ENCODE measurements at regions not wholly inside any gene's neighbourhood (a gene's known extent, or its start where the extent isn't known, plus 50 kb on each side); places are given as distances from the start of the nearest gene placed in this dataset.
"Not testable (repeated sequence)": the region's sequence is repeated elsewhere in the genome, so short reads cannot be mapped to it uniquely, and the experiment has no call there.

DNA sequence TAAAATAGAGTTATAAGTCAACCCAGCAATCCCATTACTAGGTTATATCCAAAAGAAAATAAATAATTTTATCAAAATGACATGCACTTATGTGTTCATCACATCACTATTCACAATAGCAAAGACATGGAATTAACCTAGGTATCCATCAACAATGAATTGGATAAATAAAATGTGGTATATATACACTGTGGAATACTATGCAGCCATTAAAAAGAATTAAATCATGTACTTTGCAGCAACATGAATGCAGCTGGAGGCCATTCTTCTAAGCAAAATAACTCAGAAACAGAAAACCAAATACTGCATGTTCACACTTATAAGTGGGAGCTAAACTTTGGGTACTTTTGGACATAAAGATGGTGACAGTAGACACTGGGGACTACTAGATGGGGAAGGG is 626.0 kb downstream of the ADCYAP1 start:
- no peak overlapping the region for H3K4me3 ChIP-seq (ENCODE audit: low read depth, low read length)

DNA sequence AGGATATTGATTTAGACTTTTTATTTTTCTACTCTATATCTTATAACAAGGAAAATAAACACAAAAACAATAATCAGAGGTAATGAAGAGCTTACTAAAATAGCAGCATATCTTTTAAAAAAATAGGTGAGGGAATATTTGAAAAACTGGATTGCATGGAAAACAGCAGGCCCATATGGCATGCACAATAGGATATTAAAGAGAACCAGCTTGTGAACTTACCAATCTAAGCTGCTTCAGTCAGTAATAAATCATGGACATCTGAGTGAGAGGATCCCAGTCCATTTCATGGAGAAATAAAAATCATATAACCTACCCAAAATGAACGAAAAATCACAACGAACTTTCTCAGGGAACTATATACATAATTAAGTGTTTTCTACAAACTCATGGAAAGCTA is 634.6 kb downstream of the ADCYAP1 start:
- no peak overlapping the region for H3K4me3 ChIP-seq (ENCODE audit: low read depth, low read length)

DNA sequence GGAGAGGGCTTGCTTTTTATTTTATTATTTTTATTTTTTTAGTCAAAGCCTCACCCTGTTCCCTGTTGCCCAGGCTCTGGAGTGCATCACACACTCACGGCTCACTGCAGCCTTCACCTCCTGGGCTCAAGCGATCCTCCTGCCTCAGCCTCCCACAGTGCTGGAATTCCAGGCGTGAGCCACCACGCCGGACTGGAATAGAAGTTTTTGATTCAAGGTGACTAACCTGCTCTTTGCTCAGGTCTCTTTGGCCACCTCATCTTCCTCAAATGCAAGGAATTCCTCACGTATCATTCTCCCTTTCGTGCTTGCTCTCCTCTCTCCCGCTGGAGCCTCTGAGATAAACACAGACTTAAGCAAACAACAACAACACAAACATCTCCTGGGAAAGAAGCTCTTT is 636.8 kb downstream of the ADCYAP1 start:
- no peak overlapping the region for H3K4me3 ChIP-seq (ENCODE audit: low read depth, low read length)

DNA sequence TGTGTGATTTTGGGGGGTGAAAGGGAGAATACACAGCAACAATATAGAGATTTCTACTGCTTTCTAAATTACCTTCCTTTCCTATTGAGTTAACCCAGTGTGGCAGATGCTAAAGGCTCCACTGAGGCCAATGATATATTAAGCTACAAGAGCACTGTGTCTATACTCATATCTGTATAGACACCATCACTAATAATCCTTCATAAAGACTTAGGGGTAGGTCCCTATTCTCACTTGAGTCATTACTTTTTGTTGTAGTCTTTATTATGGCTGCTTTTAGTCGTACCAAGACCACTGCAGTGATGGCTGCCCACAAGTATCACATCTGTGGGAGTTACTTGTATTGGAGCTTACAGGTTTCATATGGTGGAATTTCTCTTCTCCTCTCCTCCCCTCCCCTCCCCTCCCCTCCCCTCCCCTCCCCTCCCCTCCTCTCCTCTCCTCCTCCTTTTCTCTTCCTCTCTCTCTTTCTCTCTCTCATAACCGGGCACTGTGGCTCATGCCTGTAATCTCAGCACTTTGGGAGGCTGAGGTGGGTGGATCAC is 637.6 kb downstream of the ADCYAP1 start:
- H3K4me3 ChIP-seq (ENCODE audit: low read depth, low read length) = no peak overlapping the region

DNA sequence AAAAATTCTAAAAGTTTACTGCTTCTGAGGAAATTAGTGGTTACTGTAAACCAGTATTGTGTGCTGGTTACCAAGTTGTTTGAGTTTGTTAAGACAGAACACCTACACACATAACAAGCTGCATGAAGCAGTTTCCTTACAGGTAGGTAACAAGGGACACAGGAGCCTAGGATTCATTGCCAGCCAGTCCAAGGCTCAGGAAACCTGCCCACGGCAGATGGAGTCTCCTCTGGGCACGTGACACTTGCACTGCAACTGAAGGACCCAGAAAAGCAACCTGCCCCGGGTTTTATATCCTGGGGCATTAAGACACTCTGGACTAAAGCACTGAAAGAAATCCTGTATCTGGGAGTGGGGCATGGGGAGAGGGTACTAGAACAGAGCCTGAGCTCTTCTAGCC is 639.3 kb downstream of the ADCYAP1 start:
- H3K4me3 ChIP-seq (ENCODE audit: low read depth, low read length) = no peak overlapping the region

DNA sequence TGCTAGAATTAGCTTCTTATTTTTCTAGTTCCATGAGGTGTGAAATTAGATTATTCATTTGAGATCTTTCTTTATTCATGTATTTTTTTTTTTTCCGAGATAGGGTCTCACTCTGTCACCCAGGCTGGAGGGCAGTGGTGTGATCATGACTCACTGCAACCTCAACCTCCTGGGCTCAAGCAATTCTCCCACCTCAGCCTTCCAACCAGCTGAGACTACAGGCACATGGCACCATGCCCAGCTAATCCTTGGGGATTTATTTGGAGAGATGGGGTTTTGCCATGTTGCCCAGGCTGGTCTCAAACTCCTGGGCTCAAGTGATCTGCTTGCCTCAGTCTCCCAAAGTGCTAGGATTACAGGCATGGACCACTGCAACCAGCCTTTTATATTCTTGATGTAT is 653.0 kb downstream of the ADCYAP1 start:
- H3K4me3 ChIP-seq (ENCODE audit: low read depth, low read length) = not testable (repeated sequence)

DNA sequence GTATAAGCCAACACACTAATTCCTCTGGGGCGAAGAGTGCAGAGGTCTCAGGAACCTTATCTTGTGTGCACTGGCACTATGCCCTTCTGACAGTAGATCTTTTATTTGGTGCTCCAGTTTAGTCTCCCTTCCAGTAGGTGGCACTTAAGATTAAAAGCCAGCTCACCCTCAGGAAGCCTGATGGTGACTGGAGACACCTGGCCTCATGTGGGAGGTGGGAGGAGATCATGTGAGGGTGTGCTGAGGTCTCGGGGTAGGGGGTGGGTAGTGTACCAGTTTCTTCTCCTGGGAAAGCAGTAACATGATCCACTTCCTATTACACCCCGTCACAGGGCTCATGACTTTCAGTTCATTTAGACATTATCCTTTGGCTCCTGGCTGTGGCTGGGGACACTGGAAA is 654.9 kb downstream of the ADCYAP1 start:
- H3K4me3 ChIP-seq (ENCODE audit: low read depth, low read length) = no peak overlapping the region

DNA sequence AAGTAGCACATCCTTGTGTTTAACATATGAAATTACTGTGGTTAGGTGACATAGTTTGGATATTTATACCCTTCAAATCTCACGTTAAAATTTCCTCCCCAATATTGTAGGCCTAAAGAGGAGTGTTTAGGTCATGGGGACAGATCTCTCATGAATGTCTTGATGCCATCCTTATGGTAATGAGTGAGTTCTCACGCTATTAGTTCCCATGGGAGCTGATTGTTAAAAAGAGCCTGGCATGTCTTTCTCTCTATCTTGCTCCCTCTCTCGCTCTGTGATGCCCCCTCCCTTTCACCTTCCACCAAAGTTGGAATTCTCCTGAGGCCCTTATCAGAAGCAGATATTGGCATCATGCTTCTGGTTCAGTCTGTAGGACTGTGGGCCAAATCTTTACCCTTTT is 660.1 kb downstream of the ADCYAP1 start:
- H3K4me3 ChIP-seq (ENCODE audit: low read depth, low read length) = no peak overlapping the region

DNA sequence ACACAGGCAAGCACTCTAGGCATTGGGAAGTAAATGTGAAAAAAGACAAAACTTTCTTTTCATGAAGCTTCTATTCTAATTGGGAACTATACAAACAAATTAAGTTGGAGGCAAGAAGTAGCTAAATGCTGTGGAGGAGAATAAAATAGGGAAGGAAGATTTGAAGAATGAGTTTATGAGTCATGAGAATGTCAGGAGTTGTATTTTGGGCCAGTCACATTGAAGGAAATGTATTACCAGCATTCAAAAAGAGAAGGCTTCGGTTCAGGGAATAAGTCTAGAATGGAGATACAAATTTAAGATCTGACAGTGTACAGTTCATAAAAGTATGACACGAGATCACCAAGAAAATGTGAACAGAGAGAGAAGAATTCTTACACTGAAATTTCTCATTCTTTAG is 666.5 kb downstream of the ADCYAP1 start:
- H3K4me3 ChIP-seq (ENCODE audit: low read depth, low read length) = no peak overlapping the region

DNA sequence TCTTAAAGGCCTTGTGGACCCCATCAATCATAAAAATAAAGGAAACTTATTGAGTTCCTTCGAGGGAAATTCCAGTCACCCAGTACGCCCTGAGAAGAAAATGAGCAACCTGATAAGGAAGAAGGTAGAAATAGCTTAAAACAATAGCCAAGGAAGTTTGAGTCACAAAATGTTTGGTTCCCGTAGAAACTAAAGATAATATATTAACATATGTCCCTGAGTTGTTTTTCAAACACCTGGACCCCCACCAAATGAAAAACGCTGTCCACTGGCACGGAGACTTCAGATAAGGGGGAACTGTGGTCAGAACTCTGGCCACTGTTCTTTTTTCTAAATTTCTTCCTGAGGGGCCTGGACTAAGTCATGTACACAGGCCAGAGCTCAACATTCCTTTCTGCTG is 669.1 kb downstream of the ADCYAP1 start:
- no peak overlapping the region for H3K4me3 ChIP-seq (ENCODE audit: low read depth, low read length)

DNA sequence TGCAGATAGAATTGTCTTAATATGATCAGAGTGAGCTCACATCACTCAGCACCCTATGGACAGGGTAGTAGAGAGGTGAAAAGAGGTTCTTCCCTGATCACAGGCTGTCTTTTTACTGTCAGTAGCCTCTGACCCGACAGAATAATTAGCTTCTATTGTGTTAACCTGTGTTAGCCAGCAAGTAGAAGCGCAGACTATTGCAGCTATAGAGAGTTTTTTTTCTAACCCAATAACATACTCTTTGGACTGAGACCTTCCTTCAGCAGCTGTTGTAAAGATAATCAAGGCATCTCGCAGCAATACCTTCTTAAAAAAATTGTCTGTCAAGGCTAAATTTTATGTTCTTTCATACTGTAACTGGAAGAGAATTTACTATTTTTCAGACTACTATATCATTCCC is 670.4 kb downstream of the ADCYAP1 start:
- H3K4me3 ChIP-seq (ENCODE audit: low read depth, low read length) = no peak overlapping the region

DNA sequence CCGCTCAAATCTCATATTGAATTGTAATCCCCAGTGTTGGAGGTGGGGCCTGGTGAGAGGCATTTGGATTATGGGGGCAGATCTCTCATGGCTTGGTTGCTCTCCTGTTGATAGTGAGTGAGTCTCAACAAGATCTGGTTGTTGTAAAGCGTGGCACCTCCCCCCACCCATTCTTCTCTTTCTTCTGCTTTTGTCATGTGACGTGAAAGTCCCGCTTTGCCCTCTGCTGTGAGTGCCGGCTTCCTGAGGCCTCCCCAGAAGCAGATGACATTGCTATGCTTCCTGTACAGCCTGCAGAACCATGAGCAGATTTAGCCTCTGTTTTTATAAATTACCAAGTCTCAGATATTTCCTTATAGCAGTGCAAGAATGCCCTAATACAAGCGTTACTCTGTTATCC is 673.8 kb downstream of the ADCYAP1 start:
- H3K4me3 ChIP-seq (ENCODE audit: low read depth, low read length) = no peak overlapping the region

DNA sequence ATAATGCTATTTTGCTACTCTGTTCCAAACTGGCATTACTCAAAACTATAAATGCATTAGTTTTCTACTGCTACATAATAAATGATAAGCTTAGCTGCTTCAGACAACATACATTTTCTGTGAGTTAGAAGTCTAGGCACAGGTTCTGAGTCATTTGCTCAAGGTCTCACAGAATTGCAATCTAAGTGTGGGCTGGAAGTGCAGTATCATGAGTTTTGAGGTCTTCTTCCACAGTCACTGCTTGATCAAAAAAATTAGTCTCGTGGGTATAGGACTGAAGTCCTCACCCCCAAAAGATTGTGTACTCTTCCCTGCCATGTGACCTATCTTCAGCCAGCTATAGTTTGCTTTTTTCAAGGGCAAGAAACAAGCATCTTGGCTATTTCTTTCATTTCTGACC is 676.9 kb downstream of the ADCYAP1 start:
- H3K4me3 ChIP-seq (ENCODE audit: low read depth, low read length) = no peak overlapping the region

DNA sequence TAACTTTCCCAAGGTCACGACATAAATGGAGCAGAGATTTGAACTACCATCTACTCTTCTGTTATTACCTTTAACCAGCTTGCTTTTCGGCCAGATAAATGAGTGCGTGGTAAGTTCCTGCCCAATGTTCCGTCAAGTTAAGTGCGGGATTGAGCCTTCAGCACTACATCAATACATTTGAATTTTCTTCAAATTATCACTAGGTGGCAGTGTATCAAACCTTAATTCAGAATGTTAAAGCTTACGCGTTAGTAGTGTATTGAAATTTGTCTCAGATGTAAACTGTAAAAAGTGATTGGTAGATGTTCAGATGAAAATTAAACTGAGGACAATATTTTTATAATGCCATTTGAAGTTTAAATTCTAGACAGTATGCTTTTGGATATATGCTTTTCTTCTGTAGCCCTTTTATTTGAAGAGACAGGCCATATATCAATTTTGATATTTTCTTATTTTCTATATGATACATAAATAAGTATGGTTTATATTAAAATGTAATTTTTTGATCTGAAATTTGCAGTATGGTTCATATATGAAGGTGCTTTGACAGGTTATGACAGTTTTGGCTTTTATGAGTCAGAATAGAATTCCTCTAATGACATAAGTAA is 681.3 kb downstream of the ADCYAP1 start:
- H3K4me3 ChIP-seq (ENCODE audit: low read depth, low read length) = no peak overlapping the region

DNA sequence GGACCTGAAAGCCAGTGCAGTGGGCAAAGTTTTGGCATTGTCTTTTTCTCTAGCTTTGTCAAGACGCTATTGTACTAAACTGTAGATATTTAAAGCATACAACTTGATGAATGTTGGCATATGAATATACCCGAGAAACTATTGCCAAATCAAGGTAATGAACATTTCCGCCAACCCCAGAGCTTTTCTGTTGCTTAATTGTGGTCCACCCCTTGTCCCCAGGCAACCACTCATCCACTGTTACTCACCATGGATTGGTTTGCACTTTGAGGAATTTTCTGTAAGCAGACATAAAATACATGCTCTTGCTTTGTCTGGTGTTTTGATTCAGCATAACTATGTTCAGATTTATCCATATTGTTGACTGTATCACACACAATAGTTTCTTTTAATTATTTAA is 688.4 kb downstream of the ADCYAP1 start:
- no peak overlapping the region for H3K4me3 ChIP-seq (ENCODE audit: low read depth, low read length)

DNA sequence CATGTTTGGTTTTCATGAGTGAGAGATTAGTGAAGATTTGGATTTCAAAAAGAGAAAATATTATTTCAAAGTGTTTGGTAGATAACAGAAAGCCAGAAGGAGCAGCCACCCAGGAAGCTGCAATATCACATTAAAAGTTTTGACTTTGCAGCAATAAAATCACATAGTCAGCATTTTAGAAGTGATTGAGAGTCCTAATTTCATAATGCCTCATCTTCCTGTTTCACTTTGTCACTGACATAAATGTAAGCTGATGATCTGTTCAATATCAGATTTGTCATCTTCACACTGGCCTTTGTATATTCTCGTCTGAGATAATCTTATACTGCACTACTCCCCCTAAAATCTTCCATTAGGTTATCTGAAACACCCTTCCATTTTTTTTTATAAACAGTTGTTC is 690.5 kb downstream of the ADCYAP1 start:
- no peak overlapping the region for H3K4me3 ChIP-seq (ENCODE audit: low read depth, low read length)

DNA sequence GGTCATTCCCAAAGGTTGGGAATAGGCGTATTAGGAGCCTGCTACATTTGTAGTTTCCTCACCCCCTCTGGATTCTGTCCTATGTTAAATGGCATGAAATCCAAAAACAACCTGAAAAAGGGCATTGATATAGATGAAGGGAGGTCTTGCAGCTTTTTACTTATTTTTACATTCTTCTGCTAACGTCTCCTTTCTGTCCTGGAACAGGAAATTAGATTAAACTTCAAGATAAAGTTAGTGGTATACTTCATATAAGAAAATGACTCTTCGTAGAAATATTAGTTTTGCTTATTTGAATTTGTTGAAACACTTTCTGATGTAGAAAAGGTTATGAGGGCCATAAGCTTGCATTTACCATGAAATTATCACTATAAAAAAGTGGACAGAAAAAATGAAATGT is 694.5 kb downstream of the ADCYAP1 start:
- no peak overlapping the region for H3K4me3 ChIP-seq (ENCODE audit: low read depth, low read length)

DNA sequence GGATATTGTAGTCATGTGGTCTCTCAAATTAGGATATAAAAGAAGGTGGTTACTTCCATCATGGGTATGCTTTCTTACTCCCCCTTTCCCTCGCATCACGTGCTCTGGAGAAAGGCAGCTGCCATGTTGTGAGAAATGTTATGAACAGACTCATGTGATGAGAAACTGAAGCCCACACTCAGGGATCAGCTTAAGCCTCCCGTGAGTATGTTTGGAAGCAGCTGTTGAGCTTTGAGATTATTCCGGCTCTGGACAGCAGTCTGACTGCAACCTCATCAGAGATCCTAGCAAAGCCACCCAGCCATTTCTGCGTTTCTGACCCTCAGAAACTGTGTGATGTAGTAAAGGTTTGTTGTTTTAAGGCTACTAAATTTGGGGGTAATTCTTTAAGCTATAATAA is 700.1 kb downstream of the ADCYAP1 start:
- no peak overlapping the region for H3K4me3 ChIP-seq (ENCODE audit: low read depth, low read length)

DNA sequence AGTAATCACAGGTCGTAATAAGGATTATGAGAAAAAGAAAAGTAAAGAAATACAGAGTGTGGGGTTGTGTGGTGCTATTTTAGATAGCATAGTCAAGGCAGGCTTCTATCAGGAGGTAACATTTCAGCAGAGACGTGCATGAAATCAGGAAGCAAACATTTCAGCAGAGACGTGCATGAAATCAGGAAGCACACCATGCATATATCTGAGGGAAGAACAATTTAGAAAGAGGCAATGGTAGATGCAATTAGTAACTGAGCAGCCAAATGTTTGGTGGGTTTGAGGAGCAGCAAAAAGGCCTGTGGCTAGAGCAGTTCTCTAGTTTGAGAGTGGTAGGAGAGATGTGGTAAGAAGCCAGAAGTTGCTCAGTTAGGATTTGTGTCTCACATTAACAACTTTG is 713.7 kb downstream of the ADCYAP1 start:
- no peak overlapping the region for H3K4me3 ChIP-seq (ENCODE audit: low read depth, low read length)

DNA sequence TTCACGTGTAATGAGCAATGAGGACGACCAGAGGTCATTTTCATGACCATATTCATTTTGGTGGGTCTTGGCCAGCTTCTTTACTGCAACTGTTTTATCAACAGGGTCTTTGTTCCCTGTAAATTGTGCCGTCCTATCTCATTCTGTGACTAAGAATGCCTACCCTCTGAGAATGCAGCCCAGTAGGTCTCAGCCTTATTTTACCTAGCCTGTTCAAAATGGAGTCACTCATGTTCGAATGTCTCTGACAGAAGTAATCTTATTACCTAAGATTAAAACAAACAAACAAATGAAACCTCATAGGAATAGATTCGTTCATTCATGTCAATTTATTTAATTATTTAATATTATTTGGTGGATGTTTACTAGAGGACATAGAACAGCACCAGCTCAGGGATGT is 714.8 kb downstream of the ADCYAP1 start:
- H3K4me3 ChIP-seq (ENCODE audit: low read depth, low read length) = no peak overlapping the region

DNA sequence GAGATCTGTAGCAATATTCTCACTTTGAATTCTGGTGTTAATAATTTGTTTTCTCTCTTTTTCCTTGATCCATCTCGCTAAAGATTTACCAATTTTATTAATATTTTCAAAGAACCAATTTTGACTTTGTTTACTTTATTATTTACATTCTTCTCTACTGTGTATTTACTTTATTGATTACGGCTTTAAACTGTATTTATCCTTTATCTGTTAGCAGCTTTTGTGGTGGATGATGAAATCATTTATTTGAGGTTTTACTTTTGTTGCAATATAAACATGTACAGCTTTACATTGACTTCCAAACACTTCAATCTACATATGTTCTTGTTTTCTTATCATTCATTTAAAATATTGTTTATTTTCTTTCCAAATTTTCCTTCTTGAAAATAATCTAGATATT is 719.9 kb downstream of the ADCYAP1 start:
- H3K4me3 ChIP-seq (ENCODE audit: low read depth, low read length) = no peak overlapping the region

DNA sequence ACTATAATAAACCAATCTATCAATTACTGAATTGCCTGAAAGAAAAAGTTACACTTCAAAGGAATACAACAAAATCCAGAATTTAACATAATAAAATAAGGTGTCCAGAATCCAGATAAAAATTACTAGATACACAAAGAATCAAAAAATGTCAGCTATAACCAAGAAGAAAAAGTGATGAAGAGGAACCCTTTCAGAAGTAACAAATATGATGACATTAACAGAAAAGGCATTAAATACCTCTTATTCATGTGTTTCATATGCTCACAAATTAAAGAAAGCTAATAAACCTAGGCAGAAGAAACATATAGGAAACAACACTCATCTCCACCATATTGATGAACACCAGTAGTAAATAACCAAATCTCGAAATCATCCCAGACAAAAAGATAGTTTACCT is 722.8 kb downstream of the ADCYAP1 start:
- no peak overlapping the region for H3K4me3 ChIP-seq (ENCODE audit: low read depth, low read length)

DNA sequence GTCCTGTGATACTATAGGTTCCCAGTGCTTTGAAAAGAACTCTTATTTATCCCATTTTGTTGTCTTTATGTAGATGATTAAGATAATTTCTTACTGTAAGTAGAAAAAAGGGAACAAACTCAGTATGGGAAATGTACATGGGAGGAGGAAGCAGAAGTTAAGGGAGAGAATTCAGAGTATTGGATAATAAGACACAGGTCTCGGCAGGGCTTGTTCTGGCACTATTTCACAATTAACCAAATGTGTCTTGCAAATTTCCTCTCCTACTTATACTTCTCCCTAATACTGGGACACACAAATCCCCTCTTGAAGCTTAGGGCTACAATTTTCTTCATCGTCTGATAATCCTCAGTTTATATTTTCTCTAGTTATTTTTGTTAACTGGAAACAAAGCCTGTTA is 744.0 kb downstream of the ADCYAP1 start:
- H3K4me3 ChIP-seq (ENCODE audit: low read depth, low read length) = no peak overlapping the region

Data from iPS-11a (cell line).